ENCODE measurements at regions not wholly inside any gene's neighbourhood (a gene's known extent, or its start where the extent isn't known, plus 50 kb on each side); places are given as distances from the start of the nearest gene placed in this dataset.
"Not testable (repeated sequence)": the region's sequence is repeated elsewhere in the genome, so short reads cannot be mapped to it uniquely, and the experiment has no call there.

- DNase-seq = no peak
Measured at GRCh38 chr1:221530791-221531190, 211.1 kb downstream of the DUSP10 start.

DNA sequence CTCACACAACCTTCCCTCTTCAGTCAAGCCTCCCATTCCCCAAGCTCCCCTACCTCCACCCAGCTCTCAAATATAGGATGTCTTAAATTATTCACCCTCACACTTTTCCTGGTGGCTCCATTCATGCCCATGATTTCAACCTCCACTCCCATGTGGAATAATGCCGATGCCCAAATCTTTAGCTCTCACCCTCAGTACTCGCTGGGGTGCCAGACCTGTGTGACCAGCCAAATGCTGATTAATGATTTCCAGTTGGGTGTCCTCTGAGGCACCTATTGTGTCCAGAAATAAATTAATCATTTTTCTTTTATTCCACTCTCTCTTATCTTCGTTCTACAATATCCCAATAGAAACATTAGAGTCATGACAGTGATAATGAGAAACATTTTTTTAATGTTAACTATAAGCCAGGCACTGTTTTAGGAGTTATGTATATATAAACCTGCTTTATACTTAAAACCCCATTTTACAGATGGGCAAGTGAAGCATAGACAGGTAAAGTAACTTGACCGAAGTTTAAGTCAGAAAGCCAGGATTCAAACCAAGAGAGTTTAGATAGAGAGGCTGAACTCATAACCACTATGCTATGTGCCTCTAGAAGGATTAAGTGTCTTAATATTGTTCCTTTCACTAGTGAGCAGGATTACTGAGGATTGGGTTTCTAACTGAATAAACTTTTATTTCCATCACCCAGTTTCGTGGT is 209.7 kb downstream of the DUSP10 start:
- no peaks in the 10 kb centered on the region for H3K36me3 Mint-ChIP-seq

More at GRCh38 chr1:221530791-221531190, 211.1 kb downstream of the DUSP10 start:
- Mint-ChIP-seq H3K4me1 (no peaks in the 10 kb centered on the region), H3K4me3 (no peak overlapping the region), H3K36me3 (no peaks in the 10 kb centered on the region), H3K9me3 (no peaks in the 10 kb centered on the region), H3K27me3 (peaks cover 17 to 35% (median 31%) of the 10 kb centered on the region in 3 donors), H3K27ac (no peak overlapping the region)
- no peak for ATAC-seq (ENCODE audit: low read depth in 2 of 2)

GRCh38 chr1:221541296-221541695 is 200.6 kb downstream of the DUSP10 start:
- DNase-seq (no peak), ATAC-seq (ENCODE audit: low read depth in 2 of 2) (no peak)
- Mint-ChIP-seq H3K36me3 (no peaks in the 10 kb centered on the region), H3K9me3 (peaks cover 0 to 2% (median 0%) of the 10 kb centered on the region in 7 donors), H3K27ac (no peak overlapping the region), H3K4me3 (no peak overlapping the region), H3K27me3 (peaks cover 5 to 42% (median 18%) of the 10 kb centered on the region in 3 donors), H3K4me1 (no peaks in the 10 kb centered on the region)

More for the DNA sequence above, 209.7 kb downstream of the DUSP10 start:
- DNase-seq (no peak), ATAC-seq (ENCODE audit: low read depth in 2 of 2) (no peak)
- no peaks in the 10 kb centered on the region for H3K9me3 Mint-ChIP-seq
- no peak overlapping the region for H3K4me3 Mint-ChIP-seq
- H3K27me3 Mint-ChIP-seq = peaks cover 17 to 38% (median 37%) of the 10 kb centered on the region in 3 donors
- H3K27ac Mint-ChIP-seq = no peak overlapping the region
- H3K4me1 Mint-ChIP-seq = no peaks in the 10 kb centered on the region

GRCh38 chr1:221543529-221544120 is 198.3 kb downstream of the DUSP10 start:
- Mint-ChIP-seq H3K27me3 (peaks cover 5 to 21% (median 6%) of the 10 kb centered on the region in 3 donors), H3K9me3 (peaks cover 0 to 3% (median 0%) of the 10 kb centered on the region in 7 donors), H3K27ac (peak overlapping the region in 1 of 6 donors; percentile 9), H3K36me3 (no peaks in the 10 kb centered on the region), H3K4me1 (no peaks in the 10 kb centered on the region), H3K4me3 (no peak overlapping the region)
- DNase-seq (no peak), ATAC-seq (ENCODE audit: low read depth in 2 of 2) (no peak)

DNA sequence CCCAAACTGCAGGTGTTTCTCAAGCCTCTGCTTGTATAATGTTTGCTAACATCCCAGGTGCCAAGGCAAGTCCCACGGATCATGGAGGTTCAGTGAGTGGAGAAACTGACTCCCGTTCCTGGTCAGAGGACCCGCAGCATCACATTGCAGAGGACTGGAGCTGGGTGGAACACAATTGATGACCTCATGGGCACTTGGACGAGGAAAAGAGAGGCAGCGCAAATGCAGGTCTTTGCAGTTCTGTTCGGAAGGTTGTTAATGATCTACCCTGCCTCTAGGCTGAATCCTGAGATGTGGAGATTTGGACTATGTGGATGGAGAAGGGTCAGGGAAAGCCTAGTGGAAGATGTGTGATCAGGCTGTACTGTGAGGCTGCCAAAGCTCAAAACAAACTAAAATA is 192.9 kb downstream of the DUSP10 start:
- no peak overlapping the region for H3K27ac Mint-ChIP-seq
- H3K4me3 Mint-ChIP-seq = no peak overlapping the region
- ATAC-seq (ENCODE audit: low read depth in 2 of 2) = no peak
- H3K36me3 Mint-ChIP-seq = no peaks in the 10 kb centered on the region
- peaks cover 0 to 3% (median 0%) of the 10 kb centered on the region in 7 donors for H3K9me3 Mint-ChIP-seq
- H3K4me1 Mint-ChIP-seq = peaks cover 0 to 10% (median 8%) of the 10 kb centered on the region in 3 donors
- no peak for DNase-seq
- no peaks in the 10 kb centered on the region for H3K27me3 Mint-ChIP-seq

GRCh38 chr1:221549815-221550214 is 192.1 kb downstream of the DUSP10 start:
- no peak for DNase-seq
- no peak for ATAC-seq (ENCODE audit: low read depth in 2 of 2)
- no peaks in the 10 kb centered on the region for H3K27me3 Mint-ChIP-seq
- H3K9me3 Mint-ChIP-seq = peaks cover 0 to 3% (median 0%) of the 10 kb centered on the region in 7 donors
- peaks cover 0 to 10% (median 8%) of the 10 kb centered on the region in 3 donors for H3K4me1 Mint-ChIP-seq
- H3K4me3 Mint-ChIP-seq = no peak overlapping the region
- H3K27ac Mint-ChIP-seq = no peak overlapping the region
- no peaks in the 10 kb centered on the region for H3K36me3 Mint-ChIP-seq

- not testable (repeated sequence) for H3K9me3 Mint-ChIP-seq; H3K27me3 Mint-ChIP-seq; H3K27ac Mint-ChIP-seq; ATAC-seq (ENCODE audit: low read depth in 2 of 2); H3K36me3 Mint-ChIP-seq; H3K4me1 Mint-ChIP-seq; H3K4me3 Mint-ChIP-seq; DNase-seq
Measured at GRCh38 chr1:221552792-221553191, 189.1 kb downstream of the DUSP10 start.

GRCh38 chr1:221555689-221556433 is 186.0 kb downstream of the DUSP10 start:
- no peak for DNase-seq
- H3K4me1 Mint-ChIP-seq = no peaks in the 10 kb centered on the region
- no peaks in the 10 kb centered on the region for H3K36me3 Mint-ChIP-seq
- no peak overlapping the region for H3K4me3 Mint-ChIP-seq
- H3K9me3 Mint-ChIP-seq = no peaks in the 10 kb centered on the region
- H3K27me3 Mint-ChIP-seq = peaks cover 0 to 4% (median 0%) of the 10 kb centered on the region in 3 donors
- ATAC-seq (ENCODE audit: low read depth in 2 of 2) = no peak
- H3K27ac Mint-ChIP-seq = peak overlapping the region in 1 of 6 donors; percentile 71

DNA sequence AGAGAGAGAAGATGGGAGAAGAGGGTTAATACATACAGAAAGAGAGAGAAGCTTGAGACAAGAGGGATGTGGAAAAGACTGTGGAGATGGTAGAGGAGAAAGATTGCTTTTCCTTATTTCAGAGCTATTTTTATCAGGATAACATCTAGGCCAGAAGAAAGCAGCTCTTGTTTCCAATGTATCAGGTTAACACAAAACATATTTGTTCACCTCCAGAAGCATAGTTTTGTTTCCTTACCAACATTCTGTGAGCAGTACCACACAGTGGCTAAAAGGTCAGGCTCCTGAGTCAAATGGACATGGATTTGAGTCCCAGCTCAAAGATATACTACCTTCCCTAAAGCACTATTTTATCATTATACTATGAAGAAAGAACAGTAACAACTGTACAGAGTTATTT is 185.5 kb downstream of the DUSP10 start:
- DNase-seq (no peak), ATAC-seq (ENCODE audit: low read depth in 2 of 2) (no peak)
- H3K9me3 Mint-ChIP-seq = no peaks in the 10 kb centered on the region
- H3K4me3 Mint-ChIP-seq = no peak overlapping the region
- no peaks in the 10 kb centered on the region for H3K36me3 Mint-ChIP-seq
- no peaks in the 10 kb centered on the region for H3K4me1 Mint-ChIP-seq
- H3K27ac Mint-ChIP-seq = no peak overlapping the region
- H3K27me3 Mint-ChIP-seq = peaks cover 0 to 4% (median 0%) of the 10 kb centered on the region in 3 donors

DNA sequence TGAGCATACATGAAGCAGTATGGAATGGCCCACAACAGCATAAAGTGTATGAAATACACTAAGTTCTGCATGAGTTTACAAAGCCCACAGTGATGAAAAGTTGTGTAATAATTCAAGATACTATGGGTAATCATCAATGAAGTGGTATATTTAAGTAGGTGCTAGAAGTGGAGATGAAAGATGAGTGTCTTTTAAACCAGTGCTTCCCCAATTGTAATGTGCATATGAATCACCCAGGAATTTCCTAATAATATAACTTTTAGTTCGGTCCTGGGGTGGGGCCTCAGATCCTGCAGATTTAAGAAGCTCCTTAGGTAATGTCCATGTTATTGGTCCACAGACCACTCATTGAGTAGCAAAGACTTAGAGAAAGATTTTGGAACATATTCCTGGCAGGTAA is 184.9 kb downstream of the DUSP10 start:
- H3K27ac Mint-ChIP-seq = no peak overlapping the region
- peaks cover 0 to 4% (median 0%) of the 10 kb centered on the region in 3 donors for H3K27me3 Mint-ChIP-seq
- H3K36me3 Mint-ChIP-seq = no peaks in the 10 kb centered on the region
- no peak for ATAC-seq (ENCODE audit: low read depth in 2 of 2)
- H3K4me3 Mint-ChIP-seq = no peak overlapping the region
- no peaks in the 10 kb centered on the region for H3K9me3 Mint-ChIP-seq
- no peak for DNase-seq
- H3K4me1 Mint-ChIP-seq = no peaks in the 10 kb centered on the region

- Mint-ChIP-seq H3K36me3 (no peaks in the 10 kb centered on the region), H3K27me3 (peaks cover 0 to 9% (median 0%) of the 10 kb centered on the region in 3 donors), H3K9me3 (no peaks in the 10 kb centered on the region), H3K4me1 (no peaks in the 10 kb centered on the region), H3K4me3 (no peak overlapping the region), H3K27ac (no peak overlapping the region)
- DNase-seq = no peak
- ATAC-seq (ENCODE audit: low read depth in 2 of 2) = no peak
Measured at GRCh38 chr1:221558396-221558795, 183.5 kb downstream of the DUSP10 start.

- peaks cover 4 to 17% (median 6%) of the 10 kb centered on the region in 3 donors for H3K27me3 Mint-ChIP-seq
- no peak overlapping the region for H3K4me3 Mint-ChIP-seq
- no peak overlapping the region for H3K27ac Mint-ChIP-seq
- DNase-seq = no peak
- no peaks in the 10 kb centered on the region for H3K4me1 Mint-ChIP-seq
- H3K36me3 Mint-ChIP-seq = no peaks in the 10 kb centered on the region
- H3K9me3 Mint-ChIP-seq = no peaks in the 10 kb centered on the region
- ATAC-seq (ENCODE audit: low read depth in 2 of 2) = no peak
Measured at GRCh38 chr1:221559911-221560310, 182.0 kb downstream of the DUSP10 start.

GRCh38 chr1:221562542-221563475 is 179.1 kb downstream of the DUSP10 start:
- no peaks in the 10 kb centered on the region for H3K36me3 Mint-ChIP-seq
- ATAC-seq (ENCODE audit: low read depth in 2 of 2) (no peak), DNase-seq (no peak)
- H3K27me3 Mint-ChIP-seq = peaks cover 5 to 17% (median 6%) of the 10 kb centered on the region in 3 donors
- H3K4me1 Mint-ChIP-seq = no peaks in the 10 kb centered on the region
- peak overlapping the region in 1 of 6 donors; percentile 74 for H3K27ac Mint-ChIP-seq
- no peaks in the 10 kb centered on the region for H3K9me3 Mint-ChIP-seq
- no peak overlapping the region for H3K4me3 Mint-ChIP-seq
